Ovary (tissue), 7 donors: ENCODE measurements at regions not wholly inside any gene's neighbourhood (a gene's known extent, or its start where the extent isn't known, plus 50 kb on each side); places are given as distances from the start of the nearest gene placed in this dataset.

Experiments used
- DNase-seq, 5 donors: peaks; one replicate each; pipeline ENCODE4 v3.0.0-alpha.2; 2019 to 2020
- H3K27ac ChIP-seq, 2 donors: fragments of 200-600 bp; one replicate each; pipeline versions ENCODE4 v1.5.1 to v1.8.0; 2019 to 2022
- H3K27me3 ChIP-seq: fragments of 200-600 bp; one replicate; pipeline ENCODE4 v1.8.0; 2022
- H3K36me3 ChIP-seq: fragments of 200-600 bp; sonication (generic); one replicate; pipeline ENCODE4 v1.5.1; 2019
- H3K4me1 ChIP-seq: one replicate; pipeline ENCODE4 v1.8.1; 2013; ENCODE audit warnings: mild to moderate bottlenecking, moderate library complexity; ENCODE audit not compliant: insufficient read depth
- H3K4me3 ChIP-seq: fragments of 200-600 bp; sonication (generic); one replicate; pipeline ENCODE4 v1.5.1; 2017
- H3K9me3 ChIP-seq, 2 donors: fragments of 200-600 bp in 1 of 2; sonication (generic) in 1 of 2; one replicate each; pipeline versions ENCODE4 v1.5.1 to v1.8.1; 2013 to 2019; ENCODE audit warnings: mild to moderate bottlenecking in 1 of 2, moderate library complexity in 1 of 2
- EP300 ChIP-seq: sonication (generic); formaldehyde crosslinking; IDR thresholded peaks from one replicate; pipeline ENCODE4 v1.6.1; 2017; ENCODE audit warnings: antibody characterized with exemption
- POLR2A ChIP-seq: fragments of 450-650 bp; IDR thresholded peaks from one replicate; pipeline ENCODE4 v1.6.1; 2017; ENCODE audit warnings: antibody characterized with exemption, mild to moderate bottlenecking, moderate library complexity
- WGBS, 3 donors: extraction: QIAGEN DNeasy Blood & Tissue Kit in 1 of 3; methylation state at CpG; one replicate each; pipeline versions ENCODE4 v1.1.5 to v1.1.7; 2013 to 2017; 5-methylcytosine and 5-hydroxymethylcytosine counted together
- intact Hi-C, 4 donors: fragments of 100-400 bp; cut with DNase I; formaldehyde crosslinking; loops; one replicate each; pipeline versions ENCODE4 v1.11.0 to v1.15.1; 2022 to 2023
- TF ChIP-seq, protein P1 (sequence below), 3 donors: fragments of 450-650 bp in 2 of 3; fragments of 200-600 bp in 1 of 3; IDR thresholded peaks; one replicate each; pipeline versions ENCODE4 v1.5.1 to v1.8.0; 2016 to 2022; ENCODE audit warnings: antibody characterized with exemption in 3 of 3, mild to moderate bottlenecking in 1 of 3
- donor health status: DM: no; HTN: no; CAD: no; lungs with moderate emphysema.
- donor health status: DM: no; HTN: no; CAD: no.
- donor health status: Bipolar disorder and iron deficiency.
- donor health status: DM: no; HTN: no; CAD: no.
- donor health status: DM: yes; HTN: yes; CAD: no.

DNA sequence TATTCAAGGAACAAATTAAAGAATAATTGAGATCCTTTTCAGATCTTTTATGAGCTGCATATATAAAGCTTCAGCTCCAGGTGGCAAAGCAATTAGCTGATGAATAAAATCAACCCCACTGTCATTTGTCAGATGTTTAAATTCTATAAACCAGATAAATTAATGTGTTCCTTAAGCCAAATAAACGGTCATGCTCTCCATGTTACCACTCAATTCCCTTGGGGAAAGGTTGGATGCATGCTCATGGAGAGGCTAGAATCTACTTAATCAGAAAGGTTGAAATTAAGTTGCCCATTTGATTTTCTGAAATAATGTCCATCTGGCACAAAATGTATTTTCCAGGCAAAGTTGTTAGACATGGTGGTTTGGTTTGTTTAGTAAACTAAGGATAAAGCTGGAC lies 282.5 kb upstream of the SPRED2 start:
- no peak overlapping the region for H3K4me3 ChIP-seq
- DNase-seq: no peak
- H3K27me3 ChIP-seq: no peaks in the 10 kb centered on the region
- 25 to 37% (median 34%) methylated on average over 1 of the region's 1 CpG for WGBS, 3 donors
- intact Hi-C loops: no loop called here
- H3K36me3 ChIP-seq: no peaks in the 10 kb centered on the region
- no peak overlapping the region for H3K27ac ChIP-seq
- H3K9me3 ChIP-seq: no peaks in the 10 kb centered on the region
- H3K4me1 ChIP-seq: no peaks in the 10 kb centered on the region
- no peak for TF ChIP-seq EP300
- TF ChIP-seq, protein P1, sequence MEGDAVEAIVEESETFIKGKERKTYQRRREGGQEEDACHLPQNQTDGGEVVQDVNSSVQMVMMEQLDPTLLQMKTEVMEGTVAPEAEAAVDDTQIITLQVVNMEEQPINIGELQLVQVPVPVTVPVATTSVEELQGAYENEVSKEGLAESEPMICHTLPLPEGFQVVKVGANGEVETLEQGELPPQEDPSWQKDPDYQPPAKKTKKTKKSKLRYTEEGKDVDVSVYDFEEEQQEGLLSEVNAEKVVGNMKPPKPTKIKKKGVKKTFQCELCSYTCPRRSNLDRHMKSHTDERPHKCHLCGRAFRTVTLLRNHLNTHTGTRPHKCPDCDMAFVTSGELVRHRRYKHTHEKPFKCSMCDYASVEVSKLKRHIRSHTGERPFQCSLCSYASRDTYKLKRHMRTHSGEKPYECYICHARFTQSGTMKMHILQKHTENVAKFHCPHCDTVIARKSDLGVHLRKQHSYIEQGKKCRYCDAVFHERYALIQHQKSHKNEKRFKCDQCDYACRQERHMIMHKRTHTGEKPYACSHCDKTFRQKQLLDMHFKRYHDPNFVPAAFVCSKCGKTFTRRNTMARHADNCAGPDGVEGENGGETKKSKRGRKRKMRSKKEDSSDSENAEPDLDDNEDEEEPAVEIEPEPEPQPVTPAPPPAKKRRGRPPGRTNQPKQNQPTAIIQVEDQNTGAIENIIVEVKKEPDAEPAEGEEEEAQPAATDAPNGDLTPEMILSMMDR (IDR thresholded peaks at IDR 0.05): no peak
- no peak for TF ChIP-seq POLR2A

DNA sequence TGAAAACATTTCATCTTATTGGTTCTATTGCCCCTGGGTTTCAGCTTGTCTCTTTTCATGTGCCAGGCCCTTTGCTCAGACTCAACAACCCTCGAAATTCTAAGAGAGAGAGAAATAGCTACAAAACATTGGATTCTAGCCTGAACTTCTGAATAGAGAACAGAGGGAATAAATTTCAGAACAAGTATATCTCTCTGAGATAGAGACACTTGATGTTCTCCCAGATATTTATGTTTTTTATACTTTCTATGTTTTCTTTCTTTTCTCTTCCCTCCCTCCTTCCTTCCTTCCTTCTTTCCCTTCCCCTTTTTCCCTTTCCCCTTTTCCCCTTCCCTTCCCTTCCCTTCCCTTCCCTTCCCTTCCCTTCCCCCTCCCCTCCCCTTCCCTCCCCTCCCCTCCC lies 279.5 kb upstream of the SPRED2 start:
- H3K27ac ChIP-seq: no peak overlapping the region
- 11 to 25% (median 24%) methylated on average over 1 of the region's 1 CpG for WGBS, 3 donors
- no peak for DNase-seq
- no peaks in the 10 kb centered on the region for H3K27me3 ChIP-seq
- no peak overlapping the region for H3K4me3 ChIP-seq
- H3K4me1 ChIP-seq: no peaks in the 10 kb centered on the region
- TF ChIP-seq EP300: no peak
- TF ChIP-seq, protein P1 (IDR thresholded peaks at IDR 0.05): no peak
- TF ChIP-seq POLR2A: no peak
- intact Hi-C loops: no loop called here
- H3K36me3 ChIP-seq: no peaks in the 10 kb centered on the region
- no peaks in the 10 kb centered on the region for H3K9me3 ChIP-seq

DNA sequence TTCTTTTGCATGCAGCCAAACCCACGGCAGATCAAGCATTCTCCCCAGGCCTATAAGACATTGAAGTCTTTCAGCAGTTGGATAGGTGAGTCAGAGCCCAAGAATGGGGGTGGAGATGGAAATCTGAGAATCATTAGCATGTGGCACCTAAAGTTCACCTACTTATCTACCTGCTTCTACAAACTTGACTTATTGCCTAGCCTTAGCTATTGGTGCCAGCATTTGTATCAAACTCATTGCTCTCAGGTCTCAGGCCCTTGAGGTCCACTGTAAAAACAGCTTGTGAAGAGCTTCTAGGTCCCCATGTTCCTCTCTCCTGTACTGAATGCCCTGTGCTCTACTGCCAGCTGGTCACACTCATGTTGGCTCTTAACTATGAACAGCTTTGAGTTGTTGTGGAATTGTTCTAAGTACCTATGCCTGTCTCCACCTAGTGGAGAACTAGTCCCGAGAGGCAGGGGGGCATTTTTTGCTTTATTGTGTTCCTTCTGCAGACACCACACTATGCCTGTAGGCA lies 278.4 kb upstream of the SPRED2 start:
- Histone ChIP-seq H3K9me3 (no peaks in the 10 kb centered on the region), H3K27ac (no peak overlapping the region), H3K36me3 (no peaks in the 10 kb centered on the region), H3K4me1 (no peaks in the 10 kb centered on the region), H3K4me3 (no peak overlapping the region), H3K27me3 (no peaks in the 10 kb centered on the region)
- 82 to 86% (median 82%) methylated on average over 2 of the region's 2 CpGs for WGBS, 3 donors
- DNase-seq: no peak
- intact Hi-C loops: no loop called here
- TF ChIP-seq EP300 (no peak), POLR2A (no peak)
- TF ChIP-seq, protein P1 (IDR thresholded peaks at IDR 0.05): no peak

DNA sequence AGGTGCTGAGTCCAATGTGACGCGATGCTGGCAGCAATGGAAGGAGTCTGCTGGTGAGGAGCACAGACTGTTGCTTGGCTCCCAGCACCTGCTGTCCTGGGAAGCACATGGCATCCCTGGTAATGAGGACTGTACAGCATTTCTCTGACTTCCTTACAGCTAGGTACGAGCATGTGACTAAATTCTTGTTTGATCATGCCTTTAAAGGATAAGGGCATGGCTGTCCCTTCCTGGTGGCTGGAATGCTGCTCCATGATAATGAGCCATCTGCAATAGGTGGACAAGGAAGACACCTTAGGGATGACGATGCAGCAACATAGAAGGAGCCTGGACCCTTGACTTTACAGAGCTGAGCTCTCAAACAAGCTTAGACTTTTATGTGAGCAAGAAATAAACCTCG lies 278.0 kb upstream of the SPRED2 start:
- H3K4me1 ChIP-seq: no peaks in the 10 kb centered on the region
- 92 to 96% (median 95%) methylated on average over 5 of the region's 5 CpGs for WGBS, 3 donors
- no peak for TF ChIP-seq EP300
- no peak for TF ChIP-seq POLR2A
- TF ChIP-seq, protein P1 (IDR thresholded peaks at IDR 0.05): no peak
- H3K27me3 ChIP-seq: no peaks in the 10 kb centered on the region
- H3K9me3 ChIP-seq: no peaks in the 10 kb centered on the region
- no peak for DNase-seq
- H3K36me3 ChIP-seq: no peaks in the 10 kb centered on the region
- H3K27ac ChIP-seq: no peak overlapping the region
- H3K4me3 ChIP-seq: no peak overlapping the region
- intact Hi-C loops: no loop called here

DNA sequence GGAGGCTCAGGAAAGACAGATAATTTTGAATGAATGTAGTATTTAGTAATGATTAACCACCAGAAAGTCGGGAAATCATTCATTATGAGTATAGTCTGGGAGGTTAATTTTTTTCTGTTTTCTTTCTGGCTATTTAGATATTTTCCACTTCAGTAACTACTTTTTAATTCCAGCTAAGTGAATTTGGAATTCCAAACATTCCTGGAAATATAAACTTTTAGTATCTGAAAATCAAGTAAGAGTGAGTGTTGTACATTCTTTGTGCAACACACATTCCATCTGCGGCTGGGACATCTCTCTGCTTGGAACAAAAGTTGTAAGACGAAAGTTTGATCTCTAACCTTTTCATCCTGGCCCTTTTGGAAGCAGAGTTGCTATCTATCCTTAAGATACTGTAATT lies 275.7 kb upstream of the SPRED2 start:
- intact Hi-C loops: no loop called here
- Histone ChIP-seq H3K36me3 (no peaks in the 10 kb centered on the region), H3K9me3 (no peaks in the 10 kb centered on the region), H3K27me3 (no peaks in the 10 kb centered on the region), H3K4me1 (no peaks in the 10 kb centered on the region), H3K27ac (no peak overlapping the region), H3K4me3 (no peak overlapping the region)
- no peak for DNase-seq
- no peak for TF ChIP-seq EP300
- WGBS, 3 donors: 25 to 41% (median 25%) methylated on average over 3 of the region's 3 CpGs
